Trophoblast cell (in vitro differentiated cells and primary cell): ENCODE measurements at regions not wholly inside any gene's neighbourhood (a gene's known extent, or its start where the extent isn't known, plus 50 kb on each side); places are given as distances from the start of the nearest gene placed in this dataset.
"Not testable (repeated sequence)": the region's sequence is repeated elsewhere in the genome, so short reads cannot be mapped to it uniquely, and the experiment has no call there.

Experiments
- DNase-seq, 2 donors: peaks; one replicate each; pipeline ENCODE4 v3.0.0-alpha.2; 2016
- H2AFZ ChIP-seq: 2 replicates; pipeline ENCODE4 v1.6.1; 2013; ENCODE audit warnings: low read length, moderate library complexity, mild to moderate bottlenecking; ENCODE audit not compliant: insufficient read depth, poor library complexity
- H2AK5ac ChIP-seq: 2 replicates; pipeline ENCODE4 v1.6.1; 2013; ENCODE audit warnings: mild to moderate bottlenecking, low read length
- H2BK120ac ChIP-seq: 2 replicates; pipeline ENCODE4 v1.6.1; 2013; ENCODE audit warnings: low read length, mild to moderate bottlenecking, moderate library complexity; ENCODE audit not compliant: insufficient read depth, poor library complexity
- H2BK12ac ChIP-seq: 2 replicates; pipeline ENCODE4 v1.6.1; 2013; ENCODE audit warnings: mild to moderate bottlenecking, low read length, moderate library complexity
- H2BK5ac ChIP-seq: 2 replicates; pipeline ENCODE4 v1.6.1; 2013; ENCODE audit warnings: low read length, low read depth, moderate library complexity, mild to moderate bottlenecking; ENCODE audit not compliant: poor library complexity
- H3K14ac ChIP-seq: 2 replicates; pipeline ENCODE4 v1.6.1; 2013; ENCODE audit warnings: mild to moderate bottlenecking, low read length
- H3K18ac ChIP-seq: 2 replicates; pipeline ENCODE4 v1.6.1; 2013; ENCODE audit warnings: mild to moderate bottlenecking, low read length
- H3K23ac ChIP-seq: 2 replicates; pipeline ENCODE4 v1.6.1; 2013; ENCODE audit warnings: low read length
- H3K27ac ChIP-seq: 2 replicates; pipeline ENCODE4 v1.5.1; 2013; ENCODE audit warnings: low read depth, mild to moderate bottlenecking, inconsistent platforms, low read length, moderate library complexity
- H3K27me3 ChIP-seq: 2 replicates; pipeline ENCODE4 v1.6.1; 2013; ENCODE audit warnings: inconsistent platforms, mild to moderate bottlenecking, low read length, moderate library complexity; ENCODE audit not compliant: insufficient read depth
- H3K36me3 ChIP-seq, 2 experiments: 1 replicate in 1 of 2; 2 replicates in 1 of 2; pipeline ENCODE4 v1.6.1; 2013; ENCODE audit warnings: low read length in 2 of 2, mild to moderate bottlenecking in 2 of 2, moderate library complexity in 1 of 2; ENCODE audit not compliant: insufficient read depth in 2 of 2, control insufficient read depth in 1 of 2
- H3K4ac ChIP-seq: 2 replicates; pipeline ENCODE4 v1.6.1; 2013; ENCODE audit warnings: low read depth, mild to moderate bottlenecking, low read length, moderate library complexity
- H3K4me1 ChIP-seq, 2 experiments: 1 replicate in 1 of 2; 2 replicates in 1 of 2; pipeline ENCODE4 v1.6.1; 2013; ENCODE audit warnings: low read length in 2 of 2, mild to moderate bottlenecking in 2 of 2, moderate library complexity in 1 of 2; ENCODE audit not compliant: insufficient read depth in 2 of 2, control insufficient read depth in 1 of 2
- H3K4me2 ChIP-seq: 2 replicates; pipeline ENCODE4 v1.6.1; 2013; ENCODE audit warnings: inconsistent platforms, mild to moderate bottlenecking, low read length, moderate library complexity
- H3K4me3 ChIP-seq: 2 replicates; pipeline ENCODE4 v1.5.1; 2013; ENCODE audit warnings: mild to moderate bottlenecking, low read depth, low read length, inconsistent platforms
- H3K79me1 ChIP-seq: one replicate; pipeline ENCODE4 v1.6.1; 2013; ENCODE audit warnings: low read length
- H3K79me2 ChIP-seq: 2 replicates; pipeline ENCODE4 v1.6.1; 2013; ENCODE audit warnings: low read length, mild to moderate bottlenecking; ENCODE audit not compliant: control insufficient read depth, insufficient read depth, poor library complexity
- H3K9ac ChIP-seq: 2 replicates; pipeline ENCODE4 v1.6.1; 2013; ENCODE audit warnings: mild to moderate bottlenecking, low read length
- H3K9me3 ChIP-seq: 2 replicates; pipeline ENCODE4 v1.6.1; 2013; ENCODE audit warnings: low read depth, mild to moderate bottlenecking, control low read depth, inconsistent platforms, low read length; ENCODE audit not compliant: insufficient read depth
- H4K12ac ChIP-seq: 2 replicates; pipeline ENCODE4 v1.6.1; 2013; ENCODE audit warnings: low read depth, mild to moderate bottlenecking, low read length, moderate library complexity
- H4K8ac ChIP-seq: 2 replicates; pipeline ENCODE4 v1.6.1; 2013; ENCODE audit warnings: low read depth, mild to moderate bottlenecking, low read length, moderate library complexity
- H4K91ac ChIP-seq: one replicate; pipeline ENCODE4 v1.6.1; 2013; ENCODE audit warnings: low read depth, mild to moderate bottlenecking, low read length, moderate library complexity
- WGBS: extraction: QIAGEN DNeasy Blood & Tissue Kit; methylation state at CpG from one replicate; pipeline ENCODE4 v1.1.7; 2013; ENCODE audit warnings: missing lambda C conversion rate; ENCODE audit not compliant: insufficient read length, insufficient coverage; ENCODE audit errors: extremely low coverage; 5-methylcytosine and 5-hydroxymethylcytosine counted together

- H2BK120ac ChIP-seq, H3K36me3 ChIP-seq, DNase-seq, H3K4me1 ChIP-seq, H3K27ac ChIP-seq, H2BK5ac ChIP-seq, H2BK12ac ChIP-seq, H4K8ac ChIP-seq, H3K9ac ChIP-seq, H3K23ac ChIP-seq, H3K18ac ChIP-seq, H2AK5ac ChIP-seq, H2AFZ ChIP-seq, H4K91ac ChIP-seq, H3K9me3 ChIP-seq, H4K12ac ChIP-seq, H3K27me3 ChIP-seq, H3K4me2 ChIP-seq, H3K79me1 ChIP-seq, H3K14ac ChIP-seq, H3K4ac ChIP-seq, H3K4me3 ChIP-seq, H3K79me2 ChIP-seq: not testable (repeated sequence)
- WGBS = no CpG with 5 or more reads among the region's 10 CpGs
Observed at GRCh38 chr7:101679653-101680173, 50.6 kb upstream of the MYL10 start.

GRCh38 chr7:101680406-101681145, 51.5 kb upstream of the MYL10 start:
- Histone ChIP-seq H3K14ac (no peak overlapping the region), H3K79me1 (no peaks in the 10 kb centered on the region), H3K9ac (no peak overlapping the region), H4K8ac (no peak overlapping the region), H3K27ac (no peak overlapping the region), H2AK5ac (no peak overlapping the region), H3K4ac (no peak overlapping the region), H2AFZ (no peak overlapping the region), H2BK12ac (no peak overlapping the region), H4K91ac (peak overlapping the region; percentile 11), H3K23ac (no peak overlapping the region), H3K27me3 (no peaks in the 10 kb centered on the region), H3K79me2 (no peaks in the 10 kb centered on the region), H3K4me2 (no peak overlapping the region), H3K9me3 (peaks cover 4% of the 10 kb centered on the region), H3K4me1 (peaks cover 4 to 7% of the 10 kb centered on the region in 2 experiments), H3K36me3 (no peaks in the 10 kb centered on the region), H3K4me3 (peak overlapping the region; percentile 23), H2BK5ac (no peak overlapping the region), H4K12ac (no peak overlapping the region), H2BK120ac (no peak overlapping the region), H3K18ac (no peak overlapping the region)
- no CpG with 5 or more reads among the region's 22 CpGs for WGBS
- DNase-seq = no peak

GRCh38 chr7:101681170-101682007, 52.3 kb upstream of the MYL10 start:
- H3K23ac ChIP-seq = no peak overlapping the region
- DNase-seq = peak; percentile 23 to 46
- no peak overlapping the region for H2BK120ac ChIP-seq
- no peak overlapping the region for H2BK12ac ChIP-seq
- no peak overlapping the region for H3K4me3 ChIP-seq
- no peak overlapping the region for H2AK5ac ChIP-seq
- H3K18ac ChIP-seq = no peak overlapping the region
- H4K91ac ChIP-seq = no peak overlapping the region
- H4K12ac ChIP-seq = no peak overlapping the region
- no peak overlapping the region for H3K9ac ChIP-seq
- no peak overlapping the region for H3K4ac ChIP-seq
- H3K4me2 ChIP-seq = peak overlapping the region; percentile 20
- no peak overlapping the region for H2AFZ ChIP-seq
- H3K4me1 ChIP-seq = peaks cover 0 to 5% of the 10 kb centered on the region in 2 experiments
- H4K8ac ChIP-seq = no peak overlapping the region
- H3K79me1 ChIP-seq = no peaks in the 10 kb centered on the region
- H3K27ac ChIP-seq = no peak overlapping the region
- H3K9me3 ChIP-seq = peaks cover 4% of the 10 kb centered on the region
- H3K79me2 ChIP-seq = no peaks in the 10 kb centered on the region
- no peaks in the 10 kb centered on the region for H3K36me3 ChIP-seq
- H3K14ac ChIP-seq = no peak overlapping the region
- H2BK5ac ChIP-seq = no peak overlapping the region
- no CpG with 5 or more reads among the region's 14 CpGs for WGBS
- no peaks in the 10 kb centered on the region for H3K27me3 ChIP-seq

- no peaks in the 10 kb centered on the region for H3K79me2 ChIP-seq
- no peak overlapping the region for H3K27ac ChIP-seq
- H2AK5ac ChIP-seq = no peak overlapping the region
- H3K23ac ChIP-seq = no peak overlapping the region
- no peak overlapping the region for H3K4me2 ChIP-seq
- WGBS = no CpG with 5 or more reads among the region's 5 CpGs
- H4K12ac ChIP-seq = no peak overlapping the region
- no peaks in the 10 kb centered on the region for H3K79me1 ChIP-seq
- H3K4me1 ChIP-seq = peaks cover 0 to 3% of the 10 kb centered on the region in 2 experiments
- no peak overlapping the region for H3K4ac ChIP-seq
- DNase-seq = no peak
- H2BK12ac ChIP-seq = no peak overlapping the region
- H3K9ac ChIP-seq = no peak overlapping the region
- H2BK120ac ChIP-seq = no peak overlapping the region
- no peak overlapping the region for H3K18ac ChIP-seq
- no peaks in the 10 kb centered on the region for H3K36me3 ChIP-seq
- H4K91ac ChIP-seq = no peak overlapping the region
- no peak overlapping the region for H2AFZ ChIP-seq
- H2BK5ac ChIP-seq = no peak overlapping the region
- no peak overlapping the region for H3K4me3 ChIP-seq
- H3K9me3 ChIP-seq = peaks cover 2% of the 10 kb centered on the region
- H3K27me3 ChIP-seq = no peaks in the 10 kb centered on the region
- H4K8ac ChIP-seq = no peak overlapping the region
- H3K14ac ChIP-seq = no peak overlapping the region
Observed at GRCh38 chr7:101684983-101685330, 55.9 kb upstream of the MYL10 start.
